Thoracic aorta (tissue), 2 donors: ENCODE measurements at regions not wholly inside any gene's neighbourhood (a gene's known extent, or its start where the extent isn't known, plus 50 kb on each side); places are given as distances from the start of the nearest gene placed in this dataset.

Experiments used
- ATAC-seq: fragments of 150-250 bp; one replicate; pipeline ENCODE4 v1.8.0; 2017; ENCODE audit warnings: low read depth; ENCODE audit not compliant: insufficient number of reproducible peaks, low FRiP score
- DNase-seq: peaks from one replicate; pipeline ENCODE4 v3.0.0-alpha.2; 2020; ENCODE audit warnings: low spot score
- H3K27ac ChIP-seq, 2 donors: fragments of 200-600 bp; sonication (generic); 1 replicate in 1 of 2; 2 replicates in 1 of 2; pipeline ENCODE4 v1.5.1; 2016; ENCODE audit warnings: mild to moderate bottlenecking in 2 of 2, moderate library complexity in 2 of 2
- H3K27me3 ChIP-seq: fragments of 200-600 bp; sonication (generic); replicated peaks from 2 replicates; pipeline ENCODE4 v1.6.0; 2016; ENCODE audit warnings: mild to moderate bottlenecking; ENCODE audit not compliant: insufficient read depth
- H3K36me3 ChIP-seq: fragments of 200-600 bp; sonication (generic); one replicate; pipeline ENCODE4 v1.5.1; 2016
- H3K4me1 ChIP-seq, 2 donors: fragments of 200-600 bp; sonication (generic); 1 replicate in 1 of 2; 2 replicates in 1 of 2; pipeline versions ENCODE4 v1.5.1 to v1.6.0; 2016; ENCODE audit warnings: low read depth in 2 of 2, mild to moderate bottlenecking in 1 of 2; ENCODE audit not compliant: control insufficient read depth in 1 of 2
- H3K4me3 ChIP-seq: fragments of 200-600 bp; sonication (generic); 2 replicates; pipeline ENCODE4 v1.5.1; 2016; ENCODE audit warnings: mild to moderate bottlenecking
- H3K9me3 ChIP-seq: fragments of 200-600 bp; sonication (generic); 2 replicates; pipeline ENCODE4 v1.5.1; 2016
- TF ChIP-seq, protein P1 (sequence below): fragments of 200-600 bp; sonication (generic); IDR thresholded peaks from one replicate; pipeline ENCODE4 v1.5.1; 2019; ENCODE audit warnings: antibody characterized with exemption

DNA sequence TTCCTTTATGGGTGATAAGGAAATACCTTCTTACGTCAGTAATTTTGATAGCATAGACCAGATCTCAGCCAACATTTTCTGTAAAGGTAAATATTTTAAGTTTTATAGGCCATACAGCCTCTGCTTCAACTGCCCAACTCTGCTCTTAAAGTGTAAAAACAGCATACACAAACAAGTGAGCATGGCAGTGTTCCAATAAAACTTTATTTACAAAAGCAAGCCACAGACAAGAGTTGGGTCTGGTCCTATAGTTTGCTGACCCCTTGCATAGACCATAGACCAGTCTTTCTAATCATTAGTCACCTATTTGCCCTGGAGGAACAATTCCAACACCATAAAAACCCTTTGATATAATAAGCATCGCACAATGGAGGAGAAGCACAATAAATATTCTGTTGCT, 398.8 kb downstream of the SFMBT2 start:
- no peak for ATAC-seq
- Histone ChIP-seq H3K27me3 (no peaks in the 10 kb centered on the region), H3K4me3 (no peak overlapping the region), H3K9me3 (no peaks in the 10 kb centered on the region), H3K36me3 (no peaks in the 10 kb centered on the region), H3K27ac (no peak overlapping the region), H3K4me1 (no peaks in the 10 kb centered on the region)
- TF ChIP-seq, protein P1, sequence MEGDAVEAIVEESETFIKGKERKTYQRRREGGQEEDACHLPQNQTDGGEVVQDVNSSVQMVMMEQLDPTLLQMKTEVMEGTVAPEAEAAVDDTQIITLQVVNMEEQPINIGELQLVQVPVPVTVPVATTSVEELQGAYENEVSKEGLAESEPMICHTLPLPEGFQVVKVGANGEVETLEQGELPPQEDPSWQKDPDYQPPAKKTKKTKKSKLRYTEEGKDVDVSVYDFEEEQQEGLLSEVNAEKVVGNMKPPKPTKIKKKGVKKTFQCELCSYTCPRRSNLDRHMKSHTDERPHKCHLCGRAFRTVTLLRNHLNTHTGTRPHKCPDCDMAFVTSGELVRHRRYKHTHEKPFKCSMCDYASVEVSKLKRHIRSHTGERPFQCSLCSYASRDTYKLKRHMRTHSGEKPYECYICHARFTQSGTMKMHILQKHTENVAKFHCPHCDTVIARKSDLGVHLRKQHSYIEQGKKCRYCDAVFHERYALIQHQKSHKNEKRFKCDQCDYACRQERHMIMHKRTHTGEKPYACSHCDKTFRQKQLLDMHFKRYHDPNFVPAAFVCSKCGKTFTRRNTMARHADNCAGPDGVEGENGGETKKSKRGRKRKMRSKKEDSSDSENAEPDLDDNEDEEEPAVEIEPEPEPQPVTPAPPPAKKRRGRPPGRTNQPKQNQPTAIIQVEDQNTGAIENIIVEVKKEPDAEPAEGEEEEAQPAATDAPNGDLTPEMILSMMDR = no peak
- no peak for DNase-seq

DNA sequence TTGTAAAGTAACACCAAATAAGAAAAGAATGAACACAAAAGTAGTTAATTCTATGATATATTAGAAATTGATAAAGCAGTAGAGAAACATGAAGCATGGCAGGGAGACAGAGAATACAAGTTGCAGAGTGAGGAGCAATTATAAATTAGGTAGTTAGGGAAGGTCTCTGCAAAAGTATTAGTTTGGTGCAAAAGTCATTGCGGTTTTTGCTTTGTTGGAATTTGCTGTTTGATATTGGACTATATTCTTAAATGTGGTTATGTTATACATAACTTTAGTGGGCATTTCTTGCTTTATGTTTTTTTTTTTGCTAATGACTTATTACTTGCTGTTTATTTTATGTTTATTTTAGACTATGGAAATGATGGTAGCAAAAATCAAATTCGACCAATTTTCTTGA, 402.2 kb downstream of the SFMBT2 start:
- Histone ChIP-seq H3K9me3 (no peaks in the 10 kb centered on the region), H3K27me3 (no peaks in the 10 kb centered on the region), H3K4me1 (no peaks in the 10 kb centered on the region), H3K27ac (no peak overlapping the region), H3K36me3 (no peaks in the 10 kb centered on the region), H3K4me3 (no peak overlapping the region)
- DNase-seq = no peak
- no peak for ATAC-seq
- TF ChIP-seq, protein P1 = no peak

DNA sequence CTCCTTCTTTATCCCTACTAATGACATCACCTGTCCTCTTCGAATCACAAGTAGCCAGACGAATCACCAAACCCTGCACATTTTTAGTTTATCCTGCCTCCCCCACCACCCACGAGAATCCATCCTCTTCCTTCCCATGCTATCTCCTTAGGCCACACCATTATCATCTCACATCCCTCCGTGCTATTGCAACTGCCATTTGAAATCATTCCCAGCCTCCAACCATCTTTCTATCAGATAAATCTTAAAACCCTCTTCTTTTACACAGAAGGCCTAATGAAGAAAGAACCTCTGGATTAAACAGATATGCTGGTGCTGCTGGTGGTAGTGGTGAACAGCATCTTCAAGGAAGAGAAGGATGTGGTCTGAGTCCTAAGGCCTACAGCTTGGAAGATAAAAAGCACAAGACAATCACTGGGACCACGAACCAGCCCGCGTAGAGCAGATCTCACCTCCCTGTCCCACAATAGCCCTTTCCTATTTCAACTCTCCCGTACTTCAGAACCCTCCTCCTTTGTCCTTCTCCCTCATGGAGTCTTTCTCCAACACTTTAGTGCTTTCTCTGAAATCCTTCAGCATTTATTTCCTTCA, 403.1 kb downstream of the SFMBT2 start:
- no peaks in the 10 kb centered on the region for H3K36me3 ChIP-seq
- H3K27ac ChIP-seq = no peak overlapping the region
- no peak for ATAC-seq
- no peak overlapping the region for H3K4me3 ChIP-seq
- no peak for DNase-seq
- no peaks in the 10 kb centered on the region for H3K4me1 ChIP-seq
- no peaks in the 10 kb centered on the region for H3K27me3 ChIP-seq
- no peaks in the 10 kb centered on the region for H3K9me3 ChIP-seq
- TF ChIP-seq, protein P1 = no peak

DNA sequence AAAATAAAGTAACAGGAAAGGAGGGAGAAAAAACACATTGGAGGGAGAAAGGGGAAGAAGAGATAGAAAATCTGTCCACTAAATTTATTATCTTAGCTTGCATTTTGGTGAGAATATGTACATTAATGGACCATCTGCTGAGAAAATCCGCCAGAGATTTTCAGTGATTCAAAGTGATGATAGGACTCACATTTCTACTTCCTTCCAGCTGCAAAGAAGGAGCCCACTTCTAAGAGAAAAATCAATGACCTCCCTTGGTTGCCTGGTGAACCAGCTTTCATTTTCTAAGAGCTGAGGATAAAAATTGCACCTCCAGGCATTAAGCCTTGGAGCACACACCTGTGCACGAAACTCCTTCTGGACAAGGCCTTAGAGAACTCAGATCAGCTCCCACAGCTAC, 404.3 kb downstream of the SFMBT2 start:
- DNase-seq = no peak
- Histone ChIP-seq H3K27ac (no peak overlapping the region), H3K4me1 (no peaks in the 10 kb centered on the region), H3K27me3 (no peaks in the 10 kb centered on the region), H3K9me3 (no peaks in the 10 kb centered on the region), H3K4me3 (no peak overlapping the region), H3K36me3 (no peaks in the 10 kb centered on the region)
- TF ChIP-seq, protein P1 = no peak
- ATAC-seq = no peak

DNA sequence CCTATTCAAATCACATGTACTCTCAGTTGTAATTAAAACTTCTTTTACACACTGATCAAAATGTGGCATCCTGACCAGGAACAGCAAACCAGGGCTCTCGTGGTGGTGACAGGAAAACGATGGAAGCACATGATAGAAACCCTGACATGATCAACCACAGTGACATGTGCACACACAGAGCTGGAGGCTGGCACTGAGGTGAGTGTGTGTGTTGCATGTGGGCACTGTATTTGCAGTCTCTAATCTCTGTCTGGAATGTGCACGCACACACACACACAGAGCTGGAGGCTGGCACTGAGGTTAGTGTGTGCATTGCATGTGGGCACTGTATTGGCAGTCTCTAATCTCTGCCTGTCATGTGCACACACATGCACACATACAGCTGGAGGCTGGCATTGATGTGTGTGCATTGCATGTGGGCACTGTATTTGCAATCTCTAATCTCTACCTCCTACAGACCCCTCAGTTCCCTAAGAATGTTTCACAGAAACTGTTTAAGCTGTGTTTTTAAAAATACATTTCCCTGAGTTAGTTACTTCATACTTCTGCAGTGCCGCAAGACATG, 406.9 kb downstream of the SFMBT2 start:
- H3K9me3 ChIP-seq = no peaks in the 10 kb centered on the region
- H3K4me1 ChIP-seq = no peaks in the 10 kb centered on the region
- ATAC-seq = no peak
- no peak overlapping the region for H3K27ac ChIP-seq
- H3K27me3 ChIP-seq = no peaks in the 10 kb centered on the region
- no peak for DNase-seq
- no peak overlapping the region for H3K4me3 ChIP-seq
- no peaks in the 10 kb centered on the region for H3K36me3 ChIP-seq
- TF ChIP-seq, protein P1 = no peak
